ENCODE measurements at regions not wholly inside any gene's neighbourhood (a gene's known extent, or its start where the extent isn't known, plus 50 kb on each side); places are given as distances from the start of the nearest gene placed in this dataset.
"Not testable (repeated sequence)": the region's sequence is repeated elsewhere in the genome, so short reads cannot be mapped to it uniquely, and the experiment has no call there.

DNA sequence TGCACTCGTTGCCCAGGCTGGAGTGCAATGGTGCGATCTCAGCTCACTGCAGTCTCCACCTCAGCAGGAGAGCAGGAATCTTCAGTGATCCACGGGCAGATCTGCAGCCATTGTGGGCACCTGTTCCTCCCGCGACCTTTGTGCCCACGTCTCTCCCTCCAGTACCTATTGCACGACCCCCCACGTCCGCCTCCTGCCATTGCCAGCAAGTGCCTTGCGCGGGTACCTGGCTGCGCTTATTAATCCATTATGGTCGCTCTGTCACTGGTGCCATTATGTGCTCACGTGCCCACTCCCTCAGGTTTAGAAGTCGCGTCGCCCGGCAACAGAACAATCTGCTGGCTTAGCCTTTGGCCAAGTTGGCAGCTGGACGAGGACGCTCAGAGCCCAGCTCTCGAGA is 146.2 kb upstream of the C1QTNF3 start:
- not testable (repeated sequence) for DNase-seq (ENCODE audit: low read depth)

DNA sequence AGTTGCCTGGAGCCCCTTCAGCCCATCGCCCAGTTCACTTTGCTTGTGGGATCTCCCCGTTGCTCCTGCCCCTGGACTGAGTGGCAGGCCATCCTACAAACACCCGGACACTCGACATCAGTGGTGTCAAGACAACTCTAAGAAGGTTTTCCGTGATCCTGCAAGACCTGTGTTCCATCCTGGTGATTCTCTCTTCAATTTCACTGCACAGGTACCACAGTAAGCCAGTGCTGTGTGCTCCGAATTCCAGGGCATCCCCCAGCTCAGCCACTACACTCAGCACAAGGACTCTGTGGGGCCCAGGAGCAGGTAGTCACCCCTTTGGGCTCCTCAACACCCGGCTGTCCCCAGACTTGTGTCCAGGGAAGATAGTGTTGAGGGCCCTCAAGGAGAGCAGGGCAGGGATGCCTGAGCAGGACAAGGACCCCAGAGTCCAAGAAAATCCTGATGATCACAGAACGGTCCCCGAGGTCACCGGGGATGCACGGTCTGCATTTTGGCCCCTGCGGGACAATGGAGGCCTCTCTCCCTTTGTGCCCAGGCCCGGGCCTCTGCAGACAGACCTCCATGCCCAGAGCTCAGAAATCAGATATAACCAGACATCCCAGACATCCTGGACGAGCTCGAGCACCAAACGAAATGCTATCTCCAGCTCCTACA is 146.9 kb upstream of the C1QTNF3 start:
- DNase-seq (ENCODE audit: low read depth): not testable (repeated sequence)

DNA sequence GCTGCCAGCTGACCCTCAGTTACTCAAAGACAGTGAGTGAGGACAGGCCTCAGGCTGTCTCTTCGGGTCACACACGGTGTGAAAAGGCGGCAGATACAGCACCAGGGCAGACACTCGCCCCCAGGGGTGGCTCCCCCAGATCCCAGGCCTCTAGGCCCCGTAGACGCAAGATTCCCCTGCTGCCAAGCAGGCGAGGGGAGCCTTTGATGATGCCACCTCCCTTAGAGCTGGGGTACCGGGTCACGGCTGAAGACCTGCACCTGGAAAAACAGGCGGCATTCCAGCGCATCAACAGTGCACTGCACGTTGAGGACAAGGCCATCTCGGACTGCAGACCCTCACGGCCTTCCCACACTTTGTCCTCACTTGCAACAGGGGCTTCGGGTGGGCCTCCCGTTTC is 147.5 kb upstream of the C1QTNF3 start:
- DNase-seq (ENCODE audit: low read depth): not testable (repeated sequence)

DNA sequence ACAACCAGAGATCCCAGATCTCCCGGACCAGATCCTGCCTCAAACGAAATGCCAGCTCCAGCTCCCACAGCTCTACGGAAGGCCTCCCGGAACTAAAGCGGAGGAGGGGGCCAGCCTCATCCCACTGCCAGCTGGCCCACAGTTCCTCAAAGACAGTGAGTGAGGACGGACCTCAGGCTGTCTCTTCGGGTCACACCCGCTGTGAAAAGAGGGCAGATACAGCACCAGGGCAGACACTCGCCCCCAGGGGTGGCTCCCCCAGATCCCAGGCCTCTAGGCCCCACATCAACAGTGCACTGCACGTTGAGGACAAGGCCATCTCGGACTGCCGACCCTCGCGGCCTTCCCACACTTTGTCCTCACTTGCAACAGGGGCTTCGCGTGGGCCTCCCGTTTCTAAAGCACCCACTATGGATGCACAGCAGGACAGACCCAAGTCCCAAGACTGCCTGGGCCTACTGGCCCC is 148.3 kb upstream of the C1QTNF3 start:
- not testable (repeated sequence) for DNase-seq (ENCODE audit: low read depth)

DNA sequence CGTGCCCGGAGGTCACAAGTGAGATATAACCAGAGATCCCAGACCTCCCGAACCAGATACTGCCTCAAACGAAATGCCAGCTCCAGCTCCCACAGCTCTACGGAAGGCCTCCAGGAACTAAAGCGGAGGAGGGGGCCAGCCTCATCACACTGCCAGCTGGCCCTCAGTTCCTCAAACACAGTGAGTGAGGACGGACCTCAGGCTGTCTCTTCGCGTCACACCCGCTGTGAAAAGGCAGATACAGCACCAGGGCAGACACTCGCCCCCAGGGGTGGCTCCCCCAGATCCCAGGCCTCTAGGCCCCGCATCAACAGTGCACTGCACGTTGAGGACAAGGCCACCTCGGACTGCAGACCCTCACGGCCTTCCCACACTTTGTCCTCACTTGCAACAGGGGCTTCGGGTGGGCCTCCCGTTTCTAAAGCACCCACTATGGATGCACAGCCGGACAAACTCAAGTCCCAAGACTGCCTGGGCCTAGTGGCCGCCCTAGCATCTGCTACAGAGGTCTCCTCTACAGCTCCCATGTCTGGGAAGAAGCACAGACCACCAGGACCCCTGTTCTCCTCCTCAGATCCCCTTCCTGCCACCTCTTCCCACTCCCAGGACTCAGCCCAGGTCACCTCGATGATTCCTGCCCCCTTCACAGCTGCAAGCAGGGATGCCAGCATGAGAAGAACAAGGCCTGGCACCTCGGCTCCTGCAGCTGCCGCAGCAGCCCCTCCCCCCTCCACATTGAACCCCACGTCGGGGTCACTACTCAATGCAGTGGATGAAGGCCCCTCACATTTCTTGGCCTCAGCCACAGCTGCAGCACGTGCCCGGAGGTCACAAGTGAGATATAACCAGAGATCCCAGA is 149.3 kb upstream of the C1QTNF3 start:
- not testable (repeated sequence) for DNase-seq (ENCODE audit: low read depth)

DNA sequence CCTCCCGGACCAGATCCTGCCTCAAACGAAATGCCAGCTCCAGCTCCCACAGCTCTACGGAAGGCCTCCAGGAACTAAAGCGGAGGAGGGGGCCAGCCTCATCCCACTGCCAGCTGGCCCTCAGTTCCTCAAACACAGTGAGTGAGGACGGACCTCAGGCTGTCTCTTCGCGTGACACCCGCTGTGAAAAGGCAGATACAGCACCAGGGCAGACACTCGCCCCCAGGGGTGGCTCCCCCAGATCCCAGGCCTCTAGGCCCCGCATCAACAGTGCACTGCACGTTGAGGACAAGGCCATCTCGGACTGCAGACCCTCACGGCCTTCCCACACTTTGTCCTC is 149.9 kb upstream of the C1QTNF3 start:
- not testable (repeated sequence) for DNase-seq (ENCODE audit: low read depth)

DNA sequence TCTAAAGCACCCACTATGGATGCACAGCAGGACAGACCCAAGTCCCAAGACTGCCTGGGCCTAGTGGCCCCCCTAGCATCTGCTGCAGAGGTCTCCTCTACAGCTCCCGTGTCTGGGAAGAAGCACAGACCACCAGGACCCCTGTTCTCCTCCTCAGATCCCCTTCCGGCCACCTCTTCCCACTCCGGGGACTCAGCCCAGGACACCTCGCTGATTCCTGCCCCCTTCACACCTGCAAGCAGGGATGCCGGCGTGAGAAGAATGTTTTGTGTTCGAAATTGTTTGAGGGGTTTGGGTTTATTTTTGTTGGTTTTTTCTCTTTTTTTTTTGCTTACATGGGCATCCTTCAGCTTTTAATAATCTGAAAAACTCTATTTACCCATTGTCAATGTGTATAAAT is 150.3 kb upstream of the C1QTNF3 start:
- DNase-seq (ENCODE audit: low read depth): not testable (repeated sequence)

DNA sequence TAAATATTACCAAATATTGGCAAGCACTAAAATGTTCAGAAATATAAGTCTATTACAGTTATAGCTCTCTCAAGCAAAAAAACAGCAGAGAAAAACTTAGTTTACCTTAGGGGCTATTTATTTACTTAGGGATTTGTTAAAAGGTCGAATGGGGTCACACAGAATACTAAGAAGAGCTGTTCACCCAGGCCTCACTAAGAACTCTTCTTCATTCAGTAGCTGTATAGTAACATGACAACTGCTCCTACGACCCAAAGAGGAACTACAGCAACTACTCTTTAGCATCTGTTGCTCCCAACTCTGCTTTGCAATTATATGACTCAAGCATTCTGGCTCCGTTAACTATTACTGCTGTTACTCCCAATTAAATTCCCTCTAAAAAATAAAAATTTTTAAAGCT is 150.8 kb upstream of the C1QTNF3 start:
- not testable (repeated sequence) for DNase-seq (ENCODE audit: low read depth)

DNA sequence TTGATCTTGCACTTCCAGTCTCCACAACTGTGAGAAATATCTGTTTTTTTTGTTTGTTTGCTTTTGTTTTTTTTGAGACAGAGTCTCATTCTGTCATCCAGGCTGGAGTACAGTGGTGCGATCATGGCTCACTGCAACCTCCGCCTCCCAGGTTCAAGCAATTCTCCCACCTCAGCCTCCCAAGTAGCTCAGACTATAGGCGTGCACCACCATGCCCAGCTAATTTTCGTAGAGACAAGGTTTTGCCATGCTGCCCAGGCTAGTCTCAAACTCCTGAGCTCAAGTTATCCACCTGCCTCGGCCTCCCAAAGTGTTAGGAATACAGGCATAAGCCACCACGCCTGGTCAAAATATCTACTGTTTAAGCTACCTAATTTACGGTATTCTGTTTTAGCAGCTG is 153.1 kb upstream of the C1QTNF3 start:
- not testable (repeated sequence) for DNase-seq (ENCODE audit: low read depth)

DNA sequence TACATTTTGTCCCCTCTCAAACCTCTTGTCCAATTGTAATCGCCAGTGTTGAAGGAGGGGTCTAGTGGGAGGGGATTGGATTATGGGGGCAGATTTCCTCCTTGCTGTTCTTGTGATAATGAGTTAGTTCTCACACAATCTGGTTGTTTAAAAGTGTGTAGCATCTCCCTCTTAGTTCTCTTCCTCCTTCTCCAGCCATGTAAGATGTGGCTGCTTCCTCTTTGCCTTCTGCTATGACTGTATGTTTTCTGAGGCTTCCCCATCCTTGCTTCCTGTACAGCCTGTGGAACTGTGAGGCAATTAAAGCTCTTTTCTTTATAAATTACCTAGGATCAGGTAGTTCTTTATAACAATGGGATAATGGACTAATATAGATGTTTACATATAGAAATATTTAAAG is 162.3 kb upstream of the C1QTNF3 start:
- not testable (repeated sequence) for DNase-seq (ENCODE audit: low read depth)

DNA sequence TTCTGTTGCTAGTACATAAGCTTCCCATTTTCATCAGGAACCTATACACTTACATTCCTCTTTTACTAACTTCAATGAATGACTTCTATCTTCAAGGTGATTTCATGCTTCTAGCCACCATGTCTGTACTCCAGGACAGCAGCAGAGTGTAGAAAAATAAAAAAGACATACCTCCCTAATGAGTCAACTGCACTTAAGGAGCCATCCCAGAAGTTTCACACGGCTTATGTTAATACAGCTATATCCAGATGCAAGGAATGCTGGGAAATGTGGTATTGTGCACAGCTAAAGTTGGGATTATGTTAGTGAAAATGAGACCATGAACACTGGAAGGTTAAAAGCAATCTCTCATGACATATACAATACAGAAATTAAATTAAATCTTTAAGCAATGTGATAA is 174.4 kb upstream of the C1QTNF3 start:
- peak; percentile 33 for DNase-seq (ENCODE audit: low read depth)

DNA sequence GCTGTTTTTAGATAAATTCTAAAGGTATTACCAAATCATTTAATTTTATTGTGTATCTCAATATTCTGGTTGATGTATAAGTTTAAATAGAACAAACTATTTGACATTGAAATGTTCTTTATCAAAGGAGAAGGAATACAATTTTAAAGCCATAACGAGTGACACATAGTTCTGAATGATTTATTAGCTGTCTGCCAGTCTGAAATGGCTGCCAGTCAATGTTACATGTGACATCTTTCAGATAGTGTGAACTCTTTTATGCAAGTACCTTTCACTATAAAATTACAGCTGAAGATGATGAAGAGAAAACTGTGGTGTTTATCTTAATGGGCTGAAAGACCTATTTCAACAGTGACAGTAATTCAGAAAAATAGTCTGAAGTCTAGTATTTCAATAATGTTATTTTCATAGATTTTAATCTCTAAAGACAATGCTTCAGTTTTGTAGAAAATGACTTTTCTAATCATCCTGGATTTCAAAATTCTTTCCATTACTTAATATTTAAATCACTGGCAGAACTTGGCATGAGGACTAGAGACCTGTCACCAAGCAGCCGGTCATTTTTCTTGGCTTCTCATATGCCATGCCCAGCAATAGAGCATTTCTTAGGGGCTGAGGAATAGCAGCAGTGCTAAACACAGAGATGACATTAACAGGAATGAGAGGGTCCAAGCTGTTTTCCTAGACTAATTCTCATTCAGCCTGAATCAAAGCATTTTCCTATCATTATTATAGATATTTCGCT is 178.5 kb upstream of the C1QTNF3 start:
- not testable (repeated sequence) for DNase-seq (ENCODE audit: low read depth)

DNA sequence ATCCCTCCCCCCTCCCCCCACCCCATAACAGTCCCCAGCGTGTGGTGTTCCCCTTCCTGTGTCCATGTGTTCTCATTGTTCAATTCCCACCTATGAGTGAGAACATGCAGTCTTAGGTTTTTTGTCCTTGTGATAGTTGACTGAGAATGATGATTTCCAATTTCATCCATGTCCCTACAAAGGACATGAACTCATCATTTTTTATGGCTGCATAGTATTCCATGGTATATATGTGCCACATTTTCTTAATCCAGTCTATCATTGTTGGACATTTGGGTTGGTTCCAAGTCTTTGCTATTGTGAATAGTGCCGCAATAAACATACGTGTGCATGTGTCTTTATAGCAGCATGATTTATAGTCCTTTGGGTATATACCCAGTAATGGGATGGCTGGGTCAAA is 180.1 kb upstream of the C1QTNF3 start:
- DNase-seq (ENCODE audit: low read depth): not testable (repeated sequence)

DNA sequence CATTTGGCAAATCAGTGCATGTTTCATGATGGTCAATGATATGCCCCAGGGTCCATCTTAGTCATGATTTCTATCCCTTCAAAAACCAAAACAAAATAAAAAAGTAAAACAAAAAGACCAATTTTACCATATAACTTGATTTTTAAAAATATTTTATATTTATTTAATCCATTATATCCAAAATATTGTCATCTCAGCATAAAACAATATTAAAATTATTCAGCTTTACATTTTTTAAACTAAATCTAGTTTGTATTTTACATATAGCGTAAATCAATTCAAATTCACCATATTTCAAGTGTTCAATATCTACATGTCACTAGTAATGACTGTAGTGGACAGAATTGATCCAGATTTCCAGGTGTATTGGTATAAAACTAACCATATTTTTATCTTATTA is 187.4 kb upstream of the C1QTNF3 start:
- DNase-seq (ENCODE audit: low read depth): not testable (repeated sequence)

DNA sequence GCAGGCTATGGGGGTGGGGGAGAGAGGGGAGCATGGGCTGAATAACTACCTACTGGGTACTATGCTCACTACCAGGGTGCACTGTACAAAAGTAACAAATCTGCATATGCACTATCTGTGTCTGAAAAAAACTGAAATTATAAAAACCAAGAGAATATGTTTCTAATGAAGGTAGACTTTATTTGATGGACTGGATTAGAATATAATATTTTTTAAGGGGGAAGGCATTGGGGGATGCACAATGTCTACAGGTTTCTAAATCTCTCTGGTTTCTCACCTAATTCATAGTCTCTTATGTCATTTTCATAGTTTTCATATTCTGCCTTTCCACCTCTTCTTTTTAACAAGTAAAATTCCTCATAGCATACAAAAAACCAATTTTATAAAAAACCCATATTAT is 200.8 kb upstream of the C1QTNF3 start:
- DNase-seq (ENCODE audit: low read depth): not testable (repeated sequence)

DNA sequence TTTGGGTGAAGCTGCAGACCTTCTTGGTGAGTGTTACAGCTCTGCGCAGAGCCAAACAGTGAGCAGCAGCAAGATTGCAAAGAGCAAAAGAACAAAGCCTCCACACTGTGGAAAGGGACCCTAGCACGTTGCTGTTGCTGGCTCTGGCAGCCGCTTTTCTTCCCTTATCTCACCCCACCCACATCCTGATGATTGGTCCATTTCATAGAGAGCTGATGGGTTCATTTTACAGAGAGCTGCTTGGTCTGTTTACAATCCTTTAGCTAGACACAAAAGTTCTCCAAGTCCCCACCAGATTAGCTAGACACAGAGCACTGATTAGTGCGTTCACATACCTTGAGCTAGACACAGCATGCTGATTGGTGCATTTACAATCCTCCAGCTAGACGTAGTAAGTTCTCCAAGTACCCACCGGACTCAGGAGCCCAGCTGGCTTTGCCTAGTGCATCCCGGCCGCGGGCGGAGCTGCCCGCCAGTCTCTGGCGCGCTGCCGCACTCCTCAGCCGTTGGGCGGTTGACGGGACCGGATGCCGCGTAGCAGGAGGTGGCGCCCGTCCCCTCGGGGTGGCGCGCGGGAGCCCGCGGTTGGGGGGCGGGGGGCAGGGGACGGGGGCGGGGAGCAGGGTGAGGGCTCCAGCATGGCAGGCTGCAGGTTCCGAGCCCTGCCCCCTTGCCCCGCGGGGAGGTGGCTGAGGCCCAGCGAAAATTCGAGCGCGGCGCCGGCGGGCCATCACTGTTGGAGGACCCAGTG is 201.4 kb upstream of the C1QTNF3 start:
- DNase-seq (ENCODE audit: low read depth): peak; percentile 35

DNA sequence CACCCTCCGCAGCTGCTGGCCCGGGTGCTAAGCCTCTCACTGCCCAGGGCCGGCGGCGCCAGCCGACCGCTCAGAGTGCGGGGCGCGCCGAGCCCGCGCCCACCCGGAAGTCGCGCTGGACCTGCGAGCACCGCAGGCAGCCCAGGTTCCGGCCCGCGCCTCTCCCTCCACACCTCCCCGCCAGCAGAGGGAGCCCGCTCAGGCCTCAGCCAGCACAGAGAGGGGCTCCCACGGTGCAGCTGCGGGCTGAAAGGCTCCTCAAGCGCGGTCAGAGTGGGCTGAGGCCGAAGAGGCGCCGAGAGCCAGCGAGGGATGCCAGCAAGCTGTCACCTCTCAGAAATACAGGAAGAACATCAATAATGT is 202.0 kb upstream of the C1QTNF3 start:
- not testable (repeated sequence) for DNase-seq (ENCODE audit: low read depth)

DNA sequence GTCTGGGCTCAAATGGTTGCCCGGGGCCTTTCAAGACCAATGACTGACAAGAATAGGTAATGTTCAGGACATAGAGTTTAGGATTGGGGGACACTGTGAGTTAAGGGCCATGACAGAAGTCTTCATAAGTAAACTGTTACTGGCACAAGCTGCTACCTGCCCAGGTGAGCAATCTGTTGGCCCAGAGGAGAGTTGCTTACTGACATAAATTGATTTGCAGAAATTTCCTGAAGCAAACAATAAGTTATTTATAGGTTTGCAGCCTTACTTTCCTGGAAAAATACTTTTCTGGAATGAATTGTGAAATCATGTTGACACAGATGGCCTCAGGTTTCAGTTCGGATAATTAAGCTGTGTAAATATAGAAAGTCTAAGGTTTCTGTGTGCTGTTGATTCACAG is 202.8 kb upstream of the C1QTNF3 start:
- DNase-seq (ENCODE audit: low read depth): not testable (repeated sequence)

DNA sequence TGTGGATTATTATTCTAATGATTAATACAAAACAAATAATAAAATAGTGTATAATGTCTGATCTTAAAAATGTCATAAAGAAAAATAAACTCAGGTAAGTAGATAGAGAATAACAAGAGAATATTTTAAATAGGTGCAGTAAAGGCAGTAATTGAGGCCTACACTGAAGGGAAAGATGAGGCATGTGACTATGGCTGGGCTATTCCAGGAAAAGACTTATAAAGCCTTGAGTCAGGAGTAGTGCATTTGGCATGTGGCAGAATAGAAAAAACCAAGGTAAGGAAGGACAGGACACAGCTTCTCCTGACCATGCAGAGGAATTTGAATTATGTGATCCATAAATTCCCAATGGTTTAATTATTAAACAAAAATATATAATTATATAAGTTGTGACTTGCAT is 215.6 kb upstream of the C1QTNF3 start:
- not testable (repeated sequence) for DNase-seq (ENCODE audit: low read depth)

DNA sequence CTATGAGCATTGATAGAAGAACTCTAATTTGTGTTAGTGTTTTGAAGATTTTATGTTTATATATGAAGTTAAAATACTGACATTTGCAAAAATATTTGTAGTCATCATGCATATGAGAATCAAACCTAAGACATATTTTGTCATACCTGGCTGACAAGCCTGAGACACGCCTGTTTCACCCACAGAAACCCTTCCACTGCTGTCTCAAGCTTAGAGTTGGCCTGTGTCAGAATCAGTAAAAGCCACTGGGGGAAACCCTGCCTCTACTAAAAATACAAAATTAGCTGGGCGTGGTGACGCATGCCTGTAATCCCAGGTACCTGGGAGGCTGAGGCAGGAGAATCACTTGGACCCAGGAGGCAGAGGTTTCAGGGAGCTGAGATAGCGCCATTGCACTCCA is 218.0 kb upstream of the C1QTNF3 start:
- DNase-seq (ENCODE audit: low read depth): not testable (repeated sequence)

DNA sequence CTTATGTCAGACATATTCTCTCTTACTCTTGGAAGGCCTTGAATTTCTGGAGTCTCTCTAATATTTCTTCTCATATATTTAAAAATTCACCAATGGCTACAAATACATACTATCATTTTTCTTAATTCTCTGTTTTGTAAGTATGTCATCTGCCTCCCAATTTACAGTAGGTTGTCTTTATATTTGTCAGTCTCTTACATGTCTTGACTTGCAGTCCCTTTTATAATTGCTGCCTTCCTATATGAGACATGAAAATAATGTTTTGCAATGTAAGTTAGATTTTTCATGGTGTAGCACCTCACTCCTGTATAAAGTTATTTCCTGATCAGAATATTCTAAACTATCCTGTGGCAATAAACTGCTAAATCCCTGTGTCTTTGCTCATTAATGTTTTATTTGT is 223.1 kb upstream of the C1QTNF3 start:
- DNase-seq (ENCODE audit: low read depth): not testable (repeated sequence)

DNA sequence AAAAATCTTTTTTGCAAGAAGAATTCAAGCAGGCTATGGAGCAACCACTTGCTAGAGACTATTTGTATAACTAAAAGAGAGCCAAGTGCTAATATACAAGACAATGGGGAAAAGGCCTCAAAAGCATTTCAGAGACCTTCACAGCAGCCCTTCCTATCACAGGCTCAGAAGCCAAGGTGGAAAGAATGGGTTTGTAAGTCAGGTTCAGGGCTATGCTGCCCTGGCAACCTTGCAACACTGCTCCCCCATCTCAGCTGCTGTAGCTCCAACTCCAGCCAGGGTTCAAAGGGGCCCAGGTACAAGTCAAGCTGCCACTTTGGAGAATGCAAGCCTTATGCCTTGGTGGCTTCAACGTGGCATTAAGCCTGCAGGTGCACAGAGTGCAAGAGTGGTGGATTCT is 253.7 kb upstream of the C1QTNF3 start:
- not testable (repeated sequence) for DNase-seq (ENCODE audit: low read depth)
